Natural killer cell (primary cell): ENCODE measurements at regions not wholly inside any gene's neighbourhood (a gene's known extent, or its start where the extent isn't known, plus 50 kb on each side); places are given as distances from the start of the nearest gene placed in this dataset.

Source experiments
- ATAC-seq, 3 donors: fragments of 150-1000 bp in 2 of 3; fragments of 200-7000 bp in 1 of 3; cut with Tn5 transposase; 1 replicate in 1 of 3; 2 replicates in 2 of 3; pipeline ENCODE4 v1.10.0; 2021; ENCODE audit warnings: mild to moderate bottlenecking in 2 of 3, moderate library complexity in 2 of 3
- DNase-seq, 2 donors: peaks; one replicate each; pipeline versions ENCODE4 v3.0.0 to v3.0.0-alpha.2; 2013 to 2021; ENCODE audit warnings: mixed read lengths in 1 of 2
- H3K27ac ChIP-seq: one replicate; pipeline ENCODE4 v1.5.1; 2013; ENCODE audit warnings: mild to moderate bottlenecking, low read length
- H3K27me3 ChIP-seq: one replicate; pipeline ENCODE4 v1.6.1; 2013; ENCODE audit warnings: low read length; ENCODE audit not compliant: control insufficient read depth, insufficient read depth
- H3K36me3 ChIP-seq: one replicate; pipeline ENCODE4 v1.6.1; 2013; ENCODE audit warnings: low read length; ENCODE audit not compliant: control insufficient read depth, insufficient read depth
- H3K4me1 ChIP-seq: one replicate; pipeline ENCODE4 v1.6.1; 2013; ENCODE audit warnings: low read length; ENCODE audit not compliant: control insufficient read depth, insufficient read depth
- H3K4me3 ChIP-seq: one replicate; pipeline ENCODE4 v1.5.1; 2013; ENCODE audit warnings: low read length
- H3K9me3 ChIP-seq: one replicate; pipeline ENCODE4 v1.6.1; 2013; ENCODE audit warnings: low read length; ENCODE audit not compliant: control insufficient read depth, insufficient read depth
- H3K27ac Mint-ChIP-seq, 2 donors: one replicate each; pipeline ENCODE4 v1.8.0; 2022; ENCODE audit warnings: mild to moderate bottlenecking in 2 of 2, mixed read lengths in 2 of 2, moderate library complexity in 1 of 2
- H3K27me3 Mint-ChIP-seq, 2 donors: one replicate each; pipeline ENCODE4 v1.8.0; 2022; ENCODE audit warnings: low read depth in 2 of 2, mixed read lengths in 2 of 2
- H3K36me3 Mint-ChIP-seq: one replicate; pipeline ENCODE4 v1.8.0; 2022; ENCODE audit warnings: mixed read lengths
- H3K4me1 Mint-ChIP-seq, 2 donors: one replicate each; pipeline ENCODE4 v1.8.0; 2022; ENCODE audit warnings: mixed read lengths in 2 of 2
- H3K4me3 Mint-ChIP-seq: one replicate; pipeline ENCODE4 v1.8.0; 2022; ENCODE audit warnings: mild to moderate bottlenecking, moderate library complexity, mixed read lengths
- H3K9me3 Mint-ChIP-seq, 2 donors: one replicate each; pipeline ENCODE4 v1.8.0; 2022; ENCODE audit warnings: mixed read lengths in 2 of 2
- WGBS: methylation state at CpG from one replicate; pipeline ENCODE4 v1.1.7; 2013; ENCODE audit warnings: missing lambda C conversion rate; ENCODE audit not compliant: insufficient coverage; 5-methylcytosine and 5-hydroxymethylcytosine counted together
- intact Hi-C: fragments of 100-400 bp; cut with micrococcal nuclease; formaldehyde crosslinking; loops from one replicate; pipeline ENCODE4 v1.14.2; 2022
- TF ChIP-seq, protein P1 (sequence below): fragments of 200-600 bp; IDR thresholded peaks from one replicate; pipeline ENCODE4 v1.8.0; 2022; ENCODE audit warnings: antibody characterized with exemption

DNA sequence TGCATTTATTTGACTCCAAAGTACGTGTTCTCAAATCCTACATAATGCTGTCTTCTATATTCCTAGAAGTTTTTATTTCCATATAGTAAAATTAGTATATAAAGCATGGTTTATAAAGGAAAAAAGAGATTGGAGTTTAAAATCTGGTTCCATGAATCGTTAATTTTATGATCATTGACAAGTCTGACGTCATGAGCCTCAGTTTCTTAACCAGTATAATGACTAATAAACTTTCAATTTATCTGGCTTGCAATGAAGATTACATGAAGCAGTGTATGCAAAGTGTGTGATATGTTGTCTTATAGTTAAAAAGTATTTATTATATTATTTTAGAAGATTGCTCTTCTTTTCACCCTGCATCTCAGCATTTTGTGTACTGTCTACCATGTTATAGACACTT is 421.4 kb upstream of the LRRC7 start:
- H3K9me3 Mint-ChIP-seq = peaks cover 3 to 4% of the 10 kb centered on the region in 2 donors
- no peaks in the 10 kb centered on the region for H3K4me1 Mint-ChIP-seq
- Histone ChIP-seq H3K27me3 (no peaks in the 10 kb centered on the region), H3K9me3 (no peaks in the 10 kb centered on the region), H3K27ac (no peak overlapping the region), H3K36me3 (no peaks in the 10 kb centered on the region), H3K4me3 (no peak overlapping the region), H3K4me1 (no peaks in the 10 kb centered on the region)
- no peaks in the 10 kb centered on the region for H3K27me3 Mint-ChIP-seq
- H3K27ac Mint-ChIP-seq = no peak overlapping the region
- H3K36me3 Mint-ChIP-seq = no peaks in the 10 kb centered on the region
- no peak overlapping the region for H3K4me3 Mint-ChIP-seq
- TF ChIP-seq, protein P1, sequence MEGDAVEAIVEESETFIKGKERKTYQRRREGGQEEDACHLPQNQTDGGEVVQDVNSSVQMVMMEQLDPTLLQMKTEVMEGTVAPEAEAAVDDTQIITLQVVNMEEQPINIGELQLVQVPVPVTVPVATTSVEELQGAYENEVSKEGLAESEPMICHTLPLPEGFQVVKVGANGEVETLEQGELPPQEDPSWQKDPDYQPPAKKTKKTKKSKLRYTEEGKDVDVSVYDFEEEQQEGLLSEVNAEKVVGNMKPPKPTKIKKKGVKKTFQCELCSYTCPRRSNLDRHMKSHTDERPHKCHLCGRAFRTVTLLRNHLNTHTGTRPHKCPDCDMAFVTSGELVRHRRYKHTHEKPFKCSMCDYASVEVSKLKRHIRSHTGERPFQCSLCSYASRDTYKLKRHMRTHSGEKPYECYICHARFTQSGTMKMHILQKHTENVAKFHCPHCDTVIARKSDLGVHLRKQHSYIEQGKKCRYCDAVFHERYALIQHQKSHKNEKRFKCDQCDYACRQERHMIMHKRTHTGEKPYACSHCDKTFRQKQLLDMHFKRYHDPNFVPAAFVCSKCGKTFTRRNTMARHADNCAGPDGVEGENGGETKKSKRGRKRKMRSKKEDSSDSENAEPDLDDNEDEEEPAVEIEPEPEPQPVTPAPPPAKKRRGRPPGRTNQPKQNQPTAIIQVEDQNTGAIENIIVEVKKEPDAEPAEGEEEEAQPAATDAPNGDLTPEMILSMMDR = no peak
- WGBS = 82% methylated on average over 2 of the region's 3 CpGs
- intact Hi-C loops = no loop called here
- ATAC-seq (no peak), DNase-seq (no peak)

DNA sequence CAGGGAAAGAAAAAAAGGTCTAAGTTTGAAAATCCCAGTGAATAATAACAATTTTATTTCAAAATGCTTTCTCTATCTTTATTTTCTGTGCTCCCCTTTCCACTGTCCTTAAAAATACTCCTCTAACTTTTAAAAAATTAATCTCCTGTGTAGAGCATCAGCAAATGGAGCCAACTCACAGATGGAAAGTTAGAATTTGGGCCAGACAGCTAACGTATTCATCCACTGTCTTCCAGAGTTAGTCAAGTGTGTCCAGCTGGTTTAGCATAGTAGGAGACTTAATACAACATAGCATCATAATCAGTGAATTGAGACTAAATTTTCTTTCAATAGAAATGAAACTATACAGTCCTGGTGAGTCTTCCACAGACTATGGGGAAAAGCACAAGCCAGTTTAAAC is 419.0 kb upstream of the LRRC7 start:
- Histone ChIP-seq H3K4me3 (no peak overlapping the region), H3K4me1 (no peaks in the 10 kb centered on the region), H3K36me3 (no peaks in the 10 kb centered on the region), H3K27ac (no peak overlapping the region), H3K9me3 (no peaks in the 10 kb centered on the region), H3K27me3 (no peaks in the 10 kb centered on the region)
- TF ChIP-seq, protein P1 = no peak
- Mint-ChIP-seq H3K4me1 (no peaks in the 10 kb centered on the region), H3K4me3 (no peak overlapping the region), H3K9me3 (peaks cover 2 to 6% of the 10 kb centered on the region in 2 donors), H3K27ac (no peak overlapping the region), H3K27me3 (no peaks in the 10 kb centered on the region), H3K36me3 (no peaks in the 10 kb centered on the region)
- WGBS = 83% methylated on average over 1 of the region's 1 CpG
- ATAC-seq = no peak
- no peak for DNase-seq
- intact Hi-C loops = no loop called here

DNA sequence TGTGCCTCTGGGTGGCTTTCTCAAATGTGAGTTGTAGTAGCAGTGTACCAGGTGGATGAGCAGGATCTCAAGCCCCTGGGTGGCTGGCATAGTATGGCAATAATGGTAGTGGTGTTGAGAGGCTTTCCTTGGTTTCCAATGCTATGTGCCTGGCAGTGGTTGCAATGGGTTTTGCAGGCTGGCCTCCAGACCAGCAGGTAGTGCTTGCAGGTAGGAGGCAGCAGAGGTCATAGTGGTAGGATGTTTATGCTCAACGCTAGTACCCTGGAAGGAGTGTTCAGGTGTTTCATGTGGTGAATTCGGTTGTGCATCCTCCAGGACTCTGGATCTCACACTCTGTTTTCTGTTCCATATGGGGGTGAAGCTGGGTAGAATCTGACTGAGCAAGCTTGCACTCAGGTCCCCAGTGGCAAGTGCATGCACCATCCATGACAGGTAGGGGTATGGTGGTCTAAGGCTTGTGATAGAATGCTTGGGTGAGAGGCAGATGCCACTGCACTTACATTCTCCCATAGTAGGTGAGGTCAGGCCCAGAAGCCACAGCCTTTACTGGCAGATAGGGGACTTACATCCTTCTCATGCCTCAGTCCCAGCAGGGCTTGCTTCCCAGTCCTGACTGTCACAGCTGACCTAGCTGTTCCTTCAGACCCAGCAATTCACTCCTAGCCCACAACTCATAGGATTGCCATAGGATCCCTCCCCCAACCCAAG is 410.5 kb upstream of the LRRC7 start:
- no peaks in the 10 kb centered on the region for H3K36me3 ChIP-seq
- WGBS = 84% methylated on average over 2 of the region's 2 CpGs
- no peaks in the 10 kb centered on the region for H3K27me3 Mint-ChIP-seq
- H3K4me1 Mint-ChIP-seq = no peaks in the 10 kb centered on the region
- no peaks in the 10 kb centered on the region for H3K36me3 Mint-ChIP-seq
- TF ChIP-seq, protein P1 = no peak
- H3K9me3 ChIP-seq = peaks cover 12% of the 10 kb centered on the region
- no peak overlapping the region for H3K4me3 ChIP-seq
- no peak for ATAC-seq
- H3K9me3 Mint-ChIP-seq = peaks cover 13 to 26% of the 10 kb centered on the region in 2 donors
- no peak for DNase-seq
- intact Hi-C loops = no loop called here
- no peaks in the 10 kb centered on the region for H3K27me3 ChIP-seq
- no peaks in the 10 kb centered on the region for H3K4me1 ChIP-seq
- H3K4me3 Mint-ChIP-seq = no peak overlapping the region
- no peak overlapping the region for H3K27ac Mint-ChIP-seq
- no peak overlapping the region for H3K27ac ChIP-seq

DNA sequence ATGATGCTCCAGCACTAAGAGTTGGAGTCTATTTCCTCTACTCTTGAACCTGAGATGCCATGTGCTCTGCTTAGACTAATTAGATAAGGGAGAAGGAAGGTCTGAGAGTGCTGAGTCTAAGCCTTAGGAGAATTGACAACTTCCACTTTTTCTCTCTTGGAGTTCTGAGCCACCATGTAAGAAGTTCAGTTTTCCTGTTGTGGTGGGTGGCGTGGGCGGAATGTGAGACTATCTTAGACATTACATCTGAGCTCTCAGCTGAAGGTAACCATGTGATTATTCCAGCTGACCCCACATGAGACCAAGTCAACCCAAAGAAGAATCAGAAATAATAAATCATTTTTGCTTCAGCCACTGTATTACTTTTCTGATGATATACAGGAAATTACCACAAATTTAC is 404.5 kb upstream of the LRRC7 start:
- Mint-ChIP-seq H3K4me1 (no peaks in the 10 kb centered on the region), H3K27ac (no peak overlapping the region), H3K4me3 (no peak overlapping the region), H3K36me3 (no peaks in the 10 kb centered on the region), H3K27me3 (no peaks in the 10 kb centered on the region), H3K9me3 (peaks cover 16% of the 10 kb centered on the region in 2 donors)
- H3K36me3 ChIP-seq = no peaks in the 10 kb centered on the region
- H3K27ac ChIP-seq = no peak overlapping the region
- intact Hi-C loops = no loop called here
- H3K27me3 ChIP-seq = no peaks in the 10 kb centered on the region
- TF ChIP-seq, protein P1 = no peak
- 100% methylated on average over 2 of the region's 2 CpGs for WGBS
- no peaks in the 10 kb centered on the region for H3K9me3 ChIP-seq
- ATAC-seq (no peak), DNase-seq (no peak)
- H3K4me3 ChIP-seq = no peak overlapping the region
- no peaks in the 10 kb centered on the region for H3K4me1 ChIP-seq
